ENCODE measurements at regions not wholly inside any gene's neighbourhood (a gene's known extent, or its start where the extent isn't known, plus 50 kb on each side); places are given as distances from the start of the nearest gene placed in this dataset.

- no peaks in the 10 kb centered on the region for H3K27me3 ChIP-seq (ENCODE audit: control insufficient read depth, insufficient read depth, low read length)
- H3K4me1 ChIP-seq (ENCODE audit: control insufficient read depth, insufficient read depth, low read length, poor library complexity, severe bottlenecking), result no peaks in the 10 kb centered on the region
- Mint-ChIP-seq H3K27me3 (no peaks in the 10 kb centered on the region), H3K27ac (no peak overlapping the region), H3K4me1 (no peaks in the 10 kb centered on the region), H3K9me3 (peaks cover under 1 to 27% (median 9%) of the 10 kb centered on the region in 7 donors), H3K4me3 (no peak overlapping the region), H3K36me3 (no peaks in the 10 kb centered on the region)
- H3K9me3 ChIP-seq (ENCODE audit: control insufficient read depth in 2 of 2, low read length in 2 of 2), result no peaks in the 10 kb centered on the region
- ATAC-seq (ENCODE audit: low read depth in 2 of 2) (no peak), DNase-seq (no peak)
- no peak overlapping the region for H3K27ac ChIP-seq (ENCODE audit: insufficient read depth, low read length, poor library complexity, severe bottlenecking)
- H3K4me3 ChIP-seq (ENCODE audit: low read depth, low read length), result no peak overlapping the region
- no peaks in the 10 kb centered on the region for H3K36me3 ChIP-seq (ENCODE audit: control insufficient read depth, insufficient read depth, low read length)
These were observed 899.3 kb upstream of the RAG2 start for GRCh38 chr11:37497326-37497725.

- H3K4me3 ChIP-seq (ENCODE audit: low read depth, low read length), result no peak overlapping the region
- H3K36me3 Mint-ChIP-seq, result no peaks in the 10 kb centered on the region
- no peak overlapping the region for H3K4me3 Mint-ChIP-seq
These were observed 898.2 kb upstream of the RAG2 start for GRCh38 chr11:37496201-37496600.

GRCh38 chr11:37484298-37484697, 886.3 kb upstream of the RAG2 start:
- Mint-ChIP-seq H3K36me3 (no peaks in the 10 kb centered on the region), H3K9me3 (peaks cover 0 to 9% (median 6%) of the 10 kb centered on the region in 7 donors), H3K27ac (no peak overlapping the region), H3K4me3 (no peak overlapping the region), H3K4me1 (no peaks in the 10 kb centered on the region), H3K27me3 (no peaks in the 10 kb centered on the region)
- Histone ChIP-seq H3K9me3 (ENCODE audit: control insufficient read depth in 2 of 2, low read length in 2 of 2) (peaks cover 0 to 4% of the 10 kb centered on the region in 2 experiments), H3K27ac (ENCODE audit: insufficient read depth, low read length, poor library complexity, severe bottlenecking) (no peak overlapping the region), H3K4me1 (ENCODE audit: control insufficient read depth, insufficient read depth, low read length, poor library complexity, severe bottlenecking) (no peaks in the 10 kb centered on the region), H3K27me3 (ENCODE audit: control insufficient read depth, insufficient read depth, low read length) (no peaks in the 10 kb centered on the region), H3K4me3 (ENCODE audit: low read depth, low read length) (no peak overlapping the region), H3K36me3 (ENCODE audit: control insufficient read depth, insufficient read depth, low read length) (no peaks in the 10 kb centered on the region)
- ATAC-seq (ENCODE audit: low read depth in 2 of 2), result no peak
- DNase-seq, result no peak

More at GRCh38 chr11:37496201-37496600, 898.2 kb upstream of the RAG2 start:
- Histone ChIP-seq H3K27me3 (ENCODE audit: control insufficient read depth, insufficient read depth, low read length) (no peaks in the 10 kb centered on the region), H3K4me1 (ENCODE audit: control insufficient read depth, insufficient read depth, low read length, poor library complexity, severe bottlenecking) (no peaks in the 10 kb centered on the region), H3K9me3 (ENCODE audit: control insufficient read depth in 2 of 2, low read length in 2 of 2) (no peaks in the 10 kb centered on the region), H3K36me3 (ENCODE audit: control insufficient read depth, insufficient read depth, low read length) (no peaks in the 10 kb centered on the region), H3K27ac (ENCODE audit: insufficient read depth, low read length, poor library complexity, severe bottlenecking) (no peak overlapping the region)
- Mint-ChIP-seq H3K9me3 (peaks cover 0 to 34% (median 6%) of the 10 kb centered on the region in 7 donors), H3K27me3 (no peaks in the 10 kb centered on the region), H3K27ac (no peak overlapping the region), H3K4me1 (no peaks in the 10 kb centered on the region)
- no peak for ATAC-seq (ENCODE audit: low read depth in 2 of 2)
- no peak for DNase-seq

- no peaks in the 10 kb centered on the region for H3K4me1 ChIP-seq (ENCODE audit: control insufficient read depth, insufficient read depth, low read length, poor library complexity, severe bottlenecking)
- H3K27ac Mint-ChIP-seq, result no peak overlapping the region
- no peak for DNase-seq
- no peaks in the 10 kb centered on the region for H3K36me3 Mint-ChIP-seq
- no peak overlapping the region for H3K4me3 ChIP-seq (ENCODE audit: low read depth, low read length)
- no peaks in the 10 kb centered on the region for H3K36me3 ChIP-seq (ENCODE audit: control insufficient read depth, insufficient read depth, low read length)
- no peak overlapping the region for H3K4me3 Mint-ChIP-seq
- H3K27me3 ChIP-seq (ENCODE audit: control insufficient read depth, insufficient read depth, low read length), result no peaks in the 10 kb centered on the region
- H3K4me1 Mint-ChIP-seq, result no peaks in the 10 kb centered on the region
- no peaks in the 10 kb centered on the region for H3K27me3 Mint-ChIP-seq
- no peak overlapping the region for H3K27ac ChIP-seq (ENCODE audit: insufficient read depth, low read length, poor library complexity, severe bottlenecking)
- peaks cover 0 to 4% of the 10 kb centered on the region in 2 experiments for H3K9me3 ChIP-seq (ENCODE audit: control insufficient read depth in 2 of 2, low read length in 2 of 2)
- ATAC-seq (ENCODE audit: low read depth in 2 of 2), result no peak
- H3K9me3 Mint-ChIP-seq, result peaks cover 0 to 9% (median 6%) of the 10 kb centered on the region in 7 donors
These were observed 885.7 kb upstream of the RAG2 start for GRCh38 chr11:37483761-37484160.

- no peaks in the 10 kb centered on the region for H3K27me3 ChIP-seq (ENCODE audit: control insufficient read depth, insufficient read depth, low read length)
- Mint-ChIP-seq H3K4me3 (no peak overlapping the region), H3K27me3 (no peaks in the 10 kb centered on the region), H3K36me3 (no peaks in the 10 kb centered on the region), H3K4me1 (no peaks in the 10 kb centered on the region), H3K27ac (no peak overlapping the region), H3K9me3 (peaks cover 3 to 31% (median 7%) of the 10 kb centered on the region in 7 donors)
- H3K27ac ChIP-seq (ENCODE audit: insufficient read depth, low read length, poor library complexity, severe bottlenecking), result no peak overlapping the region
- H3K4me3 ChIP-seq (ENCODE audit: low read depth, low read length), result no peak overlapping the region
- no peaks in the 10 kb centered on the region for H3K4me1 ChIP-seq (ENCODE audit: control insufficient read depth, insufficient read depth, low read length, poor library complexity, severe bottlenecking)
- no peak for DNase-seq
- no peaks in the 10 kb centered on the region for H3K9me3 ChIP-seq (ENCODE audit: control insufficient read depth in 2 of 2, low read length in 2 of 2)
- ATAC-seq (ENCODE audit: low read depth in 2 of 2), result no peak
- H3K36me3 ChIP-seq (ENCODE audit: control insufficient read depth, insufficient read depth, low read length), result no peaks in the 10 kb centered on the region
These were observed 876.9 kb upstream of the RAG2 start for GRCh38 chr11:37474889-37475288.

GRCh38 chr11:37468344-37468743, 870.3 kb upstream of the RAG2 start:
- DNase-seq, result no peak
- peaks cover 0 to 4% (median 0%) of the 10 kb centered on the region in 4 donors for H3K4me1 Mint-ChIP-seq
- no peaks in the 10 kb centered on the region for H3K36me3 ChIP-seq (ENCODE audit: control insufficient read depth, insufficient read depth, low read length)
- H3K9me3 ChIP-seq (ENCODE audit: control insufficient read depth in 2 of 2, low read length in 2 of 2), result peaks cover 0 to 6% of the 10 kb centered on the region in 2 experiments
- H3K4me3 Mint-ChIP-seq, result no peak overlapping the region
- peaks cover 2 to 41% (median 8%) of the 10 kb centered on the region in 7 donors for H3K9me3 Mint-ChIP-seq
- H3K27ac Mint-ChIP-seq, result no peak overlapping the region
- no peaks in the 10 kb centered on the region for H3K4me1 ChIP-seq (ENCODE audit: control insufficient read depth, insufficient read depth, low read length, poor library complexity, severe bottlenecking)
- ATAC-seq (ENCODE audit: low read depth in 2 of 2), result no peak
- H3K36me3 Mint-ChIP-seq, result no peaks in the 10 kb centered on the region
- no peaks in the 10 kb centered on the region for H3K27me3 Mint-ChIP-seq
- H3K27me3 ChIP-seq (ENCODE audit: control insufficient read depth, insufficient read depth, low read length), result no peaks in the 10 kb centered on the region
- no peak overlapping the region for H3K27ac ChIP-seq (ENCODE audit: insufficient read depth, low read length, poor library complexity, severe bottlenecking)
- no peak overlapping the region for H3K4me3 ChIP-seq (ENCODE audit: low read depth, low read length)

- no peaks in the 10 kb centered on the region for H3K27me3 ChIP-seq (ENCODE audit: control insufficient read depth, insufficient read depth, low read length)
- Mint-ChIP-seq H3K27me3 (no peaks in the 10 kb centered on the region), H3K4me3 (no peak overlapping the region), H3K27ac (no peak overlapping the region), H3K9me3 (peaks cover 0 to 42% (median 7%) of the 10 kb centered on the region in 7 donors), H3K36me3 (no peaks in the 10 kb centered on the region), H3K4me1 (peaks cover 0 to 4% (median 0%) of the 10 kb centered on the region in 4 donors)
- no peaks in the 10 kb centered on the region for H3K4me1 ChIP-seq (ENCODE audit: control insufficient read depth, insufficient read depth, low read length, poor library complexity, severe bottlenecking)
- DNase-seq (no peak), ATAC-seq (ENCODE audit: low read depth in 2 of 2) (no peak)
- H3K4me3 ChIP-seq (ENCODE audit: low read depth, low read length), result no peak overlapping the region
- H3K27ac ChIP-seq (ENCODE audit: insufficient read depth, low read length, poor library complexity, severe bottlenecking), result no peak overlapping the region
- H3K36me3 ChIP-seq (ENCODE audit: control insufficient read depth, insufficient read depth, low read length), result no peaks in the 10 kb centered on the region
- H3K9me3 ChIP-seq (ENCODE audit: control insufficient read depth in 2 of 2, low read length in 2 of 2), result peaks cover 0 to 6% of the 10 kb centered on the region in 2 experiments
These were observed 867.2 kb upstream of the RAG2 start for GRCh38 chr11:37465221-37465620.

- no peaks in the 10 kb centered on the region for H3K4me1 ChIP-seq (ENCODE audit: control insufficient read depth, insufficient read depth, low read length, poor library complexity, severe bottlenecking)
- H3K27ac ChIP-seq (ENCODE audit: insufficient read depth, low read length, poor library complexity, severe bottlenecking), result no peak overlapping the region
- no peaks in the 10 kb centered on the region for H3K36me3 ChIP-seq (ENCODE audit: control insufficient read depth, insufficient read depth, low read length)
- ATAC-seq (ENCODE audit: low read depth in 2 of 2) (no peak), DNase-seq (no peak)
- no peaks in the 10 kb centered on the region for H3K27me3 Mint-ChIP-seq
- no peak overlapping the region for H3K4me3 Mint-ChIP-seq
- H3K9me3 Mint-ChIP-seq, result peaks cover 0 to 33% (median 6%) of the 10 kb centered on the region in 7 donors
- H3K27ac Mint-ChIP-seq, result no peak overlapping the region
- no peak overlapping the region for H3K4me3 ChIP-seq (ENCODE audit: low read depth, low read length)
- H3K9me3 ChIP-seq (ENCODE audit: control insufficient read depth in 2 of 2, low read length in 2 of 2), result peaks cover 0 to 6% of the 10 kb centered on the region in 2 experiments
- no peaks in the 10 kb centered on the region for H3K36me3 Mint-ChIP-seq
- no peaks in the 10 kb centered on the region for H3K27me3 ChIP-seq (ENCODE audit: control insufficient read depth, insufficient read depth, low read length)
- no peaks in the 10 kb centered on the region for H3K4me1 Mint-ChIP-seq
These were observed 861.4 kb upstream of the RAG2 start for GRCh38 chr11:37459456-37459855.
